OCI-LY3 (cell line): ENCODE measurements at regions not wholly inside any gene's neighbourhood (a gene's known extent, or its start where the extent isn't known, plus 50 kb on each side); places are given as distances from the start of the nearest gene placed in this dataset.

ENCODE experiments used
- H2AFZ ChIP-seq: fragments of 200-600, 300-600 bp; shearing (Covaris generic); 2 replicates; pipeline ENCODE4 v1.6.0; 2014; ENCODE audit warnings: antibody characterized with exemption, low read depth, low read length
- H3K27ac ChIP-seq: fragments of 200-600, 300-600 bp; sonication (generic); 2 replicates; pipeline ENCODE4 v1.5.1; 2014; ENCODE audit warnings: mild to moderate bottlenecking, low read length, moderate library complexity, mixed read lengths
- H3K27me3 ChIP-seq: fragments of 200-600, 300-600 bp; sonication (generic); 2 replicates; pipeline ENCODE4 v1.6.1; 2014; ENCODE audit warnings: low read depth, low read length, mixed read lengths
- H3K36me3 ChIP-seq: fragments of 200-600, 300-600 bp; sonication (generic); replicated peaks from 2 replicates; pipeline ENCODE3; 2014; ENCODE audit warnings: low read depth, low read length, mixed read lengths
- H3K4me1 ChIP-seq: fragments of 300-600, 200-600 bp; sonication (generic); 2 replicates; pipeline ENCODE4 v1.6.1; 2014; ENCODE audit warnings: low read length, mixed read lengths
- H3K4me2 ChIP-seq: fragments of 200-600, 300-600 bp; sonication (generic); 2 replicates; pipeline ENCODE4 v1.6.1; 2014; ENCODE audit warnings: low read length, mixed read lengths
- H3K4me3 ChIP-seq: fragments of 300-600, 200-600 bp; sonication (generic); 2 replicates; pipeline ENCODE4 v1.5.1; 2014; ENCODE audit warnings: antibody characterized with exemption, mild to moderate bottlenecking, low read length, moderate library complexity
- H3K79me2 ChIP-seq: fragments of 300-600, 200-600 bp; shearing (Covaris generic); 2 replicates; pipeline ENCODE4 v1.6.1; 2014; ENCODE audit warnings: mild to moderate bottlenecking, low read length, mixed read lengths
- H3K9ac ChIP-seq: fragments of 300-600, 200-600 bp; shearing (Covaris generic); 2 replicates; pipeline ENCODE4 v1.6.0; 2014; ENCODE audit warnings: mild to moderate bottlenecking, low read length, moderate library complexity
- H3K9me3 ChIP-seq: fragments of 200-600, 300-600 bp; shearing (Covaris generic); 2 replicates; pipeline ENCODE4 v1.6.1; 2014; ENCODE audit warnings: low read length, mixed read lengths; ENCODE audit not compliant: insufficient read depth
- H4K20me1 ChIP-seq: fragments of 200-600, 300-600 bp; sonication (generic); 2 replicates; pipeline ENCODE4 v1.6.1; 2016; ENCODE audit warnings: low read length, mixed read lengths; ENCODE audit not compliant: insufficient read depth
- EZH2phosphoT487 ChIP-seq: fragments of 200-600 bp; shearing (Covaris generic); IDR thresholded peaks from 2 replicates; pipeline ENCODE4 v1.6.1; 2018; ENCODE audit warnings: antibody characterized with exemption, mixed run types, low read depth
- TF ChIP-seq, protein P1 (sequence below): fragments of 200-600, 300-600 bp; sonication (generic); IDR thresholded peaks from 2 replicates; pipeline ENCODE4 v1.5.1; 2014; ENCODE audit warnings: antibody characterized with exemption, low read length, low read depth

DNA sequence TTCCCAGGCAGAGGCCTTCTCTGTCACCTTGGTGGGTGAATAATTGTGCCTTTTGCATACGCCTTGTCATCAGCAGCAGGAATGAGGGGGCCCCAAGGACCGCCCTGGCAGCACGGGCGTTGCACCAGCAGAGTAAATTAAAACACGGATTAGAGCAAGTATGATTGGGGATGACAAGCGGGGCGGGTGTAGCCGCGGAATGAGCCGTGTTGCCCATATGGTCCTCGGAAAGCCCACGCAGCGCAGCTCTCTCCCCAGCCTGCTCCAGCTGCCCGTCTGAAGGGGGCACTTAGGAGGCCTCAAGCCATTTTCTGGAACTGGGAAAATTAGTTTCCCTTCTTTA is 299.4 kb upstream of the IRX3 start:
- Histone ChIP-seq H3K9ac (no peak overlapping the region), H4K20me1 (no peaks in the 10 kb centered on the region), H3K27me3 (no peaks in the 10 kb centered on the region), H3K4me1 (no peaks in the 10 kb centered on the region), H3K36me3 (no peaks in the 10 kb centered on the region), H3K4me3 (no peak overlapping the region), H3K27ac (no peak overlapping the region), H2AFZ (no peak overlapping the region), H3K4me2 (no peak overlapping the region), H3K9me3 (no peaks in the 10 kb centered on the region), H3K79me2 (no peaks in the 10 kb centered on the region)
- TF ChIP-seq EZH2phosphoT487, result no peak
- TF ChIP-seq, protein P1, sequence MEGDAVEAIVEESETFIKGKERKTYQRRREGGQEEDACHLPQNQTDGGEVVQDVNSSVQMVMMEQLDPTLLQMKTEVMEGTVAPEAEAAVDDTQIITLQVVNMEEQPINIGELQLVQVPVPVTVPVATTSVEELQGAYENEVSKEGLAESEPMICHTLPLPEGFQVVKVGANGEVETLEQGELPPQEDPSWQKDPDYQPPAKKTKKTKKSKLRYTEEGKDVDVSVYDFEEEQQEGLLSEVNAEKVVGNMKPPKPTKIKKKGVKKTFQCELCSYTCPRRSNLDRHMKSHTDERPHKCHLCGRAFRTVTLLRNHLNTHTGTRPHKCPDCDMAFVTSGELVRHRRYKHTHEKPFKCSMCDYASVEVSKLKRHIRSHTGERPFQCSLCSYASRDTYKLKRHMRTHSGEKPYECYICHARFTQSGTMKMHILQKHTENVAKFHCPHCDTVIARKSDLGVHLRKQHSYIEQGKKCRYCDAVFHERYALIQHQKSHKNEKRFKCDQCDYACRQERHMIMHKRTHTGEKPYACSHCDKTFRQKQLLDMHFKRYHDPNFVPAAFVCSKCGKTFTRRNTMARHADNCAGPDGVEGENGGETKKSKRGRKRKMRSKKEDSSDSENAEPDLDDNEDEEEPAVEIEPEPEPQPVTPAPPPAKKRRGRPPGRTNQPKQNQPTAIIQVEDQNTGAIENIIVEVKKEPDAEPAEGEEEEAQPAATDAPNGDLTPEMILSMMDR, result no peak

- H3K79me2 ChIP-seq, result no peaks in the 10 kb centered on the region
- no peaks in the 10 kb centered on the region for H3K27me3 ChIP-seq
- no peak overlapping the region for H3K4me2 ChIP-seq
- TF ChIP-seq EZH2phosphoT487, result no peak
- TF ChIP-seq, protein P1, result no peak
- no peaks in the 10 kb centered on the region for H4K20me1 ChIP-seq
- H3K9ac ChIP-seq, result no peak overlapping the region
- H2AFZ ChIP-seq, result no peak overlapping the region
- H3K27ac ChIP-seq, result no peak overlapping the region
- H3K4me3 ChIP-seq, result no peak overlapping the region
- H3K4me1 ChIP-seq, result no peaks in the 10 kb centered on the region
- no peaks in the 10 kb centered on the region for H3K36me3 ChIP-seq
- no peaks in the 10 kb centered on the region for H3K9me3 ChIP-seq
These were observed 298.8 kb upstream of the IRX3 start for GRCh38 chr16:54585094-54585997.

- H3K9me3 ChIP-seq, result no peaks in the 10 kb centered on the region
- H3K4me1 ChIP-seq, result no peaks in the 10 kb centered on the region
- TF ChIP-seq EZH2phosphoT487, result no peak
- TF ChIP-seq, protein P1, result no peak
- no peak overlapping the region for H3K4me3 ChIP-seq
- H3K9ac ChIP-seq, result no peak overlapping the region
- H4K20me1 ChIP-seq, result no peaks in the 10 kb centered on the region
- H3K27me3 ChIP-seq, result no peaks in the 10 kb centered on the region
- no peak overlapping the region for H3K27ac ChIP-seq
- no peak overlapping the region for H2AFZ ChIP-seq
- H3K4me2 ChIP-seq, result no peak overlapping the region
- no peaks in the 10 kb centered on the region for H3K36me3 ChIP-seq
- no peaks in the 10 kb centered on the region for H3K79me2 ChIP-seq
These were observed 297.5 kb upstream of the IRX3 start for GRCh38 chr16:54584121-54584520.

- Histone ChIP-seq H3K36me3 (no peaks in the 10 kb centered on the region), H3K4me3 (no peak overlapping the region), H3K9ac (no peak overlapping the region), H3K27ac (no peak overlapping the region), H3K4me1 (no peaks in the 10 kb centered on the region), H4K20me1 (no peaks in the 10 kb centered on the region), H3K79me2 (no peaks in the 10 kb centered on the region), H3K9me3 (no peaks in the 10 kb centered on the region), H3K4me2 (no peak overlapping the region), H2AFZ (no peak overlapping the region), H3K27me3 (no peaks in the 10 kb centered on the region)
- TF ChIP-seq, protein P1, result no peak
- TF ChIP-seq EZH2phosphoT487, result no peak
These were observed 296.2 kb upstream of the IRX3 start for GRCh38 chr16:54582631-54583250.
